ENCODE measurements at regions not wholly inside any gene's neighbourhood (a gene's known extent, or its start where the extent isn't known, plus 50 kb on each side); places are given as distances from the start of the nearest gene placed in this dataset.

DNA sequence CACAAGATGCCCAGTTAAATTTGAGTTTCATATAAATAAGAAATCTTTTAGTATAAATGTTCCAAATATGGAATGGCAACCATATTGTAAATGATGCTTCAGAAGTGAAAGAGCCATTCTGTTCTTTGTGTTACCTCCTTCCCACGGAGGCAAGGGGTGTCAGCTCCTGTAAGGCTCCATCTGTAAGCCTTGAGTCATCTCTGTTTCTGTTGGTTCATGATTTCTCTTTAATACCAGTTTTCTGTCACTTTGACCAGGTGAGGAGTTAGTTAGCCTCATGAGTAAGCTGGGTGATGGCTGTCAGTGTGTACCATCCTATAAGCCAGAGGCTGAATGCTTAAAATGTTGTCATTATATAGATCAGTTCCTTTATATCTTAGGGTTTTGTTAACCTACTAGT, 61.9 kb downstream of the TMEM30B start:
- H3K27me3 Mint-ChIP-seq (ENCODE audit: low read depth): peaks cover 2% of the 10 kb centered on the region
- no peak overlapping the region for H3K4me3 Mint-ChIP-seq
- TF ChIP-seq, protein P1, sequence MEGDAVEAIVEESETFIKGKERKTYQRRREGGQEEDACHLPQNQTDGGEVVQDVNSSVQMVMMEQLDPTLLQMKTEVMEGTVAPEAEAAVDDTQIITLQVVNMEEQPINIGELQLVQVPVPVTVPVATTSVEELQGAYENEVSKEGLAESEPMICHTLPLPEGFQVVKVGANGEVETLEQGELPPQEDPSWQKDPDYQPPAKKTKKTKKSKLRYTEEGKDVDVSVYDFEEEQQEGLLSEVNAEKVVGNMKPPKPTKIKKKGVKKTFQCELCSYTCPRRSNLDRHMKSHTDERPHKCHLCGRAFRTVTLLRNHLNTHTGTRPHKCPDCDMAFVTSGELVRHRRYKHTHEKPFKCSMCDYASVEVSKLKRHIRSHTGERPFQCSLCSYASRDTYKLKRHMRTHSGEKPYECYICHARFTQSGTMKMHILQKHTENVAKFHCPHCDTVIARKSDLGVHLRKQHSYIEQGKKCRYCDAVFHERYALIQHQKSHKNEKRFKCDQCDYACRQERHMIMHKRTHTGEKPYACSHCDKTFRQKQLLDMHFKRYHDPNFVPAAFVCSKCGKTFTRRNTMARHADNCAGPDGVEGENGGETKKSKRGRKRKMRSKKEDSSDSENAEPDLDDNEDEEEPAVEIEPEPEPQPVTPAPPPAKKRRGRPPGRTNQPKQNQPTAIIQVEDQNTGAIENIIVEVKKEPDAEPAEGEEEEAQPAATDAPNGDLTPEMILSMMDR (IDR thresholded peaks at IDR 0.05; ENCODE audit: unreplicated experiment): no peak
- DNase-seq (ENCODE audit: low spot score in 2 of 2, unreplicated experiment in 2 of 2): no peak
- no peaks in the 10 kb centered on the region for H3K9me3 Mint-ChIP-seq
- H3K36me3 Mint-ChIP-seq: no peaks in the 10 kb centered on the region
- H3K27ac Mint-ChIP-seq: peak overlapping the region; percentile 33
- H3K4me1 Mint-ChIP-seq: peaks cover 66% of the 10 kb centered on the region

DNA sequence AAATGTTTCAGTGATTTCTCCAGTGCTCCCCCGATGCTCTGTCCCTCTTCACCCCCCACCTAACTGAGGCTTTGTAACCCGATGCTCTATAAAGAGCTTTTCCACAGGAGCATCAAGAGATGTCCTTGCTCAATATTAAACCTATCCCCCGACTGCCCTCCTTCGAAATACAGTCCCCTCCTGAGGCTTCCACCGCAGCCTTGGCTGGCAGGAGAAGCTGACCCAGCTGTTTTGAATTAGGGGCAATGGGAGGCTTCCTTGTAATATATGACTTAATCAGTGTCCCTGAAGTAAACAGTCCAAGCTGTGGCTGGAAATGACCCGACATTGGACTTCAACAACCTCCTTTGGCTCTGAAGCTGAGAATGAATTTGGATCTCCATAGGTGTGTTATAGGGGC, 62.4 kb downstream of the TMEM30B start:
- Mint-ChIP-seq H3K4me3 (no peak overlapping the region), H3K4me1 (peaks cover 62% of the 10 kb centered on the region), H3K27me3 (ENCODE audit: low read depth) (peaks cover 2% of the 10 kb centered on the region), H3K36me3 (no peaks in the 10 kb centered on the region), H3K9me3 (no peaks in the 10 kb centered on the region), H3K27ac (peak overlapping the region; percentile 35)
- TF ChIP-seq, protein P1 (IDR thresholded peaks at IDR 0.05; ENCODE audit: unreplicated experiment): no peak
- no peak for DNase-seq (ENCODE audit: low spot score in 2 of 2, unreplicated experiment in 2 of 2)

DNA sequence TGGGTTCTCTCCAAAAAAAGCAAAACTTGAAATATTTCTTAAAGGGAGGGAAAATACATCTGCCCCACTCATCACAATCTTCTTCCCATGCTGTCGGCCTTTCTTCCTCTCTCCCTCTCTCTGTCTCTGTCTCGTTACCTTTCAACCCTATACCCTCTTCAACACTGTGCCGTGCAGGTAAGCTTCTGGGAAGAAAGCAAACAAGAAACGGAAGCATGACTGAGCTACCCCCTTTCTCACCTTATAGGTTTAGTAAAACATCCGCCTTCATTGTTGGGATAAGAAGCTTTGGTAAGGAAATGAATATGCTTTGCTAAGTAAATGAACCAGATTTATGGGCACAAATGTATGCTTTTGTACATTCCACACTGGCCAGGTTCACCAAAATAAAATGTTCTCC, 63.0 kb downstream of the TMEM30B start:
- DNase-seq (ENCODE audit: low spot score in 2 of 2, unreplicated experiment in 2 of 2): no peak
- H3K4me3 Mint-ChIP-seq: no peak overlapping the region
- H3K36me3 Mint-ChIP-seq: no peaks in the 10 kb centered on the region
- H3K9me3 Mint-ChIP-seq: no peaks in the 10 kb centered on the region
- TF ChIP-seq, protein P1 (IDR thresholded peaks at IDR 0.05; ENCODE audit: unreplicated experiment): no peak
- peaks cover 2% of the 10 kb centered on the region for H3K27me3 Mint-ChIP-seq (ENCODE audit: low read depth)
- peaks cover 60% of the 10 kb centered on the region for H3K4me1 Mint-ChIP-seq
- peak overlapping the region; percentile 77 for H3K27ac Mint-ChIP-seq

DNA sequence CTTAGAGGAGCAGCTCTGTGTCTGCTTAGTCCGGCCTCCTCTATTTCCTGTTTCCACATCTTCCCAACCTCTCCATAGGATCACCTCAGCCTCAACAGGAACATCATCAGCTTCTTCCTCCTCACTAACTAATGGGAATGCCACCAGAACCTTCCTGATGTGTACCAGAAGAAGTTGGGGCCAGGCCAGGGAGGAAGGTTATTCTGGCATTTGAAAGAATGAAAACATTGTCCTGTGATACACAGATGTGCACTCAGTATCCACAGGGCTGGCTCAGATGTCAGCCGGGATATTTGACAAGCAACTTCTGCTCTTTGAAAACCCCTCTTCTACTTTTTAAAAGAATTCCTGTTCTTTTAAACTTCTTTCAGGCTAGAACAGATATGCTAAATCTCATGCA, 63.6 kb downstream of the TMEM30B start:
- peaks cover 61% of the 10 kb centered on the region for H3K4me1 Mint-ChIP-seq
- DNase-seq (ENCODE audit: low spot score in 2 of 2, unreplicated experiment in 2 of 2): no peak
- H3K27me3 Mint-ChIP-seq (ENCODE audit: low read depth): no peaks in the 10 kb centered on the region
- no peaks in the 10 kb centered on the region for H3K9me3 Mint-ChIP-seq
- H3K36me3 Mint-ChIP-seq: no peaks in the 10 kb centered on the region
- no peak overlapping the region for H3K4me3 Mint-ChIP-seq
- H3K27ac Mint-ChIP-seq: peak overlapping the region; percentile 77
- TF ChIP-seq, protein P1 (IDR thresholded peaks at IDR 0.05; ENCODE audit: unreplicated experiment): no peak

DNA sequence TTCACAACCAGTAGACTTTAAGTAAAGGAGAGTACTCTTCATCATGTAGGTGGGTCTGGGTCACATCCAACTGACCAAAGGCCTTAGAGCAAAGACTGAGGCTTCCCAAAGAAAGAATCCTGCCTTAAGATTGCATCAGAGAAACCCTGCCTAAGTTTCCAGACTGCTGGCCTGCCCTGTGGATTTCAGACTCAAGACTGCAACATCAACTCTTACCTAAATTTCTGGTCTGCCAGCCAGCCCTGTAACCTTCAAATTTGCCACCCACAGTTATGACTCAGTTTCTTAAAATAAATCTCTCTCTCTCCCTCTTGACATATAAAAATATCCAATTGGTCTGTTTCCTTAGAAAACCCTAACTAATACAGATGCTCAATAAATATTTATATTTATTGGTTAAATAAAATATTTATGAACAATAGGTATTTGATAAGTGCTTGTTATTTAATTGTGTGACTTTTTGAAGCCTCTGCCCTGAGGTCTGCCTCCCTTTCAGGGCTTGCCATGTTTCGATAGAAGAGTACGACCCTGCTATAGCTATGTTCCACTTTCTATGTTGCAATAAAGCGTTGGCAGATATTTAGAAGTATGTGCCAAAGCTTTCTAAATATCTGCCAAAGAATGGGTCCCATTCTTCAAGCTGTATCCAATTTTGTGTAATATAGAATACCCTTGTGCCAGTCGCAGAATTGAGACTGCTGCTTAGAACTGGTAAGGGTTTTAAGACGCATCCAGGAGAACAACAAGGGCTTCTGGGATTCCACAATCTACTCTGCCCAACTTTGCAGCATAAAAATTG, 65.7 kb downstream of the TMEM30B start:
- H3K4me3 Mint-ChIP-seq: no peak overlapping the region
- no peaks in the 10 kb centered on the region for H3K36me3 Mint-ChIP-seq
- no peaks in the 10 kb centered on the region for H3K9me3 Mint-ChIP-seq
- H3K4me1 Mint-ChIP-seq: peaks cover 44% of the 10 kb centered on the region
- TF ChIP-seq, protein P1 (IDR thresholded peaks at IDR 0.05; ENCODE audit: unreplicated experiment): no peak
- DNase-seq (ENCODE audit: low spot score in 2 of 2, unreplicated experiment in 2 of 2): no peak
- no peaks in the 10 kb centered on the region for H3K27me3 Mint-ChIP-seq (ENCODE audit: low read depth)
- H3K27ac Mint-ChIP-seq: no peak overlapping the region
